ENCODE measurements at regions not wholly inside any gene's neighbourhood (a gene's known extent, or its start where the extent isn't known, plus 50 kb on each side); places are given as distances from the start of the nearest gene placed in this dataset.

- no peak overlapping the region for H3K4me3 ChIP-seq (ENCODE audit: low read depth, low read length)
- no peaks in the 10 kb centered on the region for H3K36me3 ChIP-seq (ENCODE audit: control insufficient read depth in 2 of 2, insufficient read depth in 1 of 2, low read length in 2 of 2)
- POLR2A ChIA-PET = interaction anchor here (0.7 kb wide), 1 partner anchor 771 kb away, joined by 3 read pairs; no protein-coding TSS in a partner anchor
- no peaks in the 10 kb centered on the region; the same call in 1 of the 2 replicates for H3K4me1 ChIP-seq (ENCODE audit: control insufficient read depth, insufficient read depth, low read length)
- no peaks in the 10 kb centered on the region for H3K9me3 ChIP-seq (ENCODE audit: control insufficient read depth, insufficient read depth, low read depth, low read length)
- CTCF ChIA-PET = interaction anchor here (1.2 to 1.6 kb wide), 2 partner anchors 11 to 26 kb away, joined by 3 to 6 read pairs; no protein-coding TSS in a partner anchor
- TF ChIP-seq ZNF747 (tag by site-specific recombination; IDR thresholded peaks at IDR 0.05) (no peak), SCRT1 (tag by site-specific recombination; IDR thresholded peaks at IDR 0.05; ENCODE audit: borderline replicate concordance) (no peak), ZNF132 (tag by site-specific recombination; IDR thresholded peaks at IDR 0.05; ENCODE audit: borderline replicate concordance) (no peak)
- no peak overlapping the region for H3K27ac ChIP-seq (ENCODE audit: extremely low read depth, low read depth, low read length)
These were observed 276.0 kb upstream of the MPDZ start for GRCh38 chr9:13555516-13555915.

DNA sequence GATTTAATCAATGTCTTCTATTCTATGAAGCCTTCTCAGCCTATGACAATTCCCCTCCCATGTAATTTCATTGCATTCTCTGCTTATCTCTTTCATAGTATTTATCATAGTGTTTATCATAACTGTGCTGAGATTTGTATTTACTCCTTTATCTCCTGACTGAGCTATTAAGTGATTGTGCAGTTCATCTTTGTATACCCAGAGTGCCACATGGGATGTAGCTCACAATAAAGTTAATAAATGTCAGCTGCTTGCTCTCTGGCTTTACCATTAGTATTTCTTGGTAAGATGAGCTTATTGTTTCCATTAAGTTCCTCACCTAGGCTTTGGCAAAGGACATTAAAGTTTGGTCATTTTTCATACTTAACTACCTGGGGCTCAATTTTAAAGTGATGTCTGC, 275.1 kb upstream of the MPDZ start:
- Histone ChIP-seq H3K4me3 (ENCODE audit: low read depth, low read length) (no peak overlapping the region), H3K4me1 (ENCODE audit: control insufficient read depth, insufficient read depth, low read length) (no peaks in the 10 kb centered on the region; the same call in 1 of the 2 replicates), H3K36me3 (ENCODE audit: control insufficient read depth in 2 of 2, insufficient read depth in 1 of 2, low read length in 2 of 2) (no peaks in the 10 kb centered on the region), H3K27ac (ENCODE audit: extremely low read depth, low read depth, low read length) (no peak overlapping the region), H3K9me3 (ENCODE audit: control insufficient read depth, insufficient read depth, low read depth, low read length) (no peaks in the 10 kb centered on the region)
- ChIA-PET POLR2A (interaction anchor here (0.7 kb wide), 1 partner anchor 772 kb away, joined by 3 read pairs; no protein-coding TSS in a partner anchor), CTCF (interaction anchor here (1.4 to 1.6 kb wide), 2 partner anchors 8 to 10 kb away, joined by 3 to 6 read pairs; no protein-coding TSS in a partner anchor)
- TF ChIP-seq BCL11A (tag by site-specific recombination; IDR thresholded peaks at IDR 0.05; ENCODE audit: low read depth) = no peak
- TF ChIP-seq, protein P1, sequence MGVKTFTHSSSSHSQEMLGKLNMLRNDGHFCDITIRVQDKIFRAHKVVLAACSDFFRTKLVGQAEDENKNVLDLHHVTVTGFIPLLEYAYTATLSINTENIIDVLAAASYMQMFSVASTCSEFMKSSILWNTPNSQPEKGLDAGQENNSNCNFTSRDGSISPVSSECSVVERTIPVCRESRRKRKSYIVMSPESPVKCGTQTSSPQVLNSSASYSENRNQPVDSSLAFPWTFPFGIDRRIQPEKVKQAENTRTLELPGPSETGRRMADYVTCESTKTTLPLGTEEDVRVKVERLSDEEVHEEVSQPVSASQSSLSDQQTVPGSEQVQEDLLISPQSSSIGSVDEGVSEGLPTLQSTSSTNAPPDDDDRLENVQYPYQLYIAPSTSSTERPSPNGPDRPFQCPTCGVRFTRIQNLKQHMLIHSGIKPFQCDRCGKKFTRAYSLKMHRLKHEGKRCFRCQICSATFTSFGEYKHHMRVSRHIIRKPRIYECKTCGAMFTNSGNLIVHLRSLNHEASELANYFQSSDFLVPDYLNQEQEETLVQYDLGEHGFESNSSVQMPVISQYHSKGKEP (tag by site-specific recombination; IDR thresholded peaks at IDR 0.05) = no peak
- TF ChIP-seq, protein P2, sequence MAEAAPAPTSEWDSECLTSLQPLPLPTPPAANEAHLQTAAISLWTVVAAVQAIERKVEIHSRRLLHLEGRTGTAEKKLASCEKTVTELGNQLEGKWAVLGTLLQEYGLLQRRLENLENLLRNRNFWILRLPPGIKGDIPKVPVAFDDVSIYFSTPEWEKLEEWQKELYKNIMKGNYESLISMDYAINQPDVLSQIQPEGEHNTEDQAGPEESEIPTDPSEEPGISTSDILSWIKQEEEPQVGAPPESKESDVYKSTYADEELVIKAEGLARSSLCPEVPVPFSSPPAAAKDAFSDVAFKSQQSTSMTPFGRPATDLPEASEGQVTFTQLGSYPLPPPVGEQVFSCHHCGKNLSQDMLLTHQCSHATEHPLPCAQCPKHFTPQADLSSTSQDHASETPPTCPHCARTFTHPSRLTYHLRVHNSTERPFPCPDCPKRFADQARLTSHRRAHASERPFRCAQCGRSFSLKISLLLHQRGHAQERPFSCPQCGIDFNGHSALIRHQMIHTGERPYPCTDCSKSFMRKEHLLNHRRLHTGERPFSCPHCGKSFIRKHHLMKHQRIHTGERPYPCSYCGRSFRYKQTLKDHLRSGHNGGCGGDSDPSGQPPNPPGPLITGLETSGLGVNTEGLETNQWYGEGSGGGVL (tag by site-specific recombination; IDR thresholded peaks at IDR 0.05) = no peak
- no peak for TF ChIP-seq SCRT2 (tag by site-specific recombination; IDR thresholded peaks at IDR 0.05)
- TF ChIP-seq ZNF280C (tag by site-specific recombination; IDR thresholded peaks at IDR 0.05) = no peak
- no peak for TF ChIP-seq ZBTB11 (tag by site-specific recombination; conservative IDR thresholded peaks at IDR 0.05; ENCODE audit: low read depth)
- TF ChIP-seq, protein P3, sequence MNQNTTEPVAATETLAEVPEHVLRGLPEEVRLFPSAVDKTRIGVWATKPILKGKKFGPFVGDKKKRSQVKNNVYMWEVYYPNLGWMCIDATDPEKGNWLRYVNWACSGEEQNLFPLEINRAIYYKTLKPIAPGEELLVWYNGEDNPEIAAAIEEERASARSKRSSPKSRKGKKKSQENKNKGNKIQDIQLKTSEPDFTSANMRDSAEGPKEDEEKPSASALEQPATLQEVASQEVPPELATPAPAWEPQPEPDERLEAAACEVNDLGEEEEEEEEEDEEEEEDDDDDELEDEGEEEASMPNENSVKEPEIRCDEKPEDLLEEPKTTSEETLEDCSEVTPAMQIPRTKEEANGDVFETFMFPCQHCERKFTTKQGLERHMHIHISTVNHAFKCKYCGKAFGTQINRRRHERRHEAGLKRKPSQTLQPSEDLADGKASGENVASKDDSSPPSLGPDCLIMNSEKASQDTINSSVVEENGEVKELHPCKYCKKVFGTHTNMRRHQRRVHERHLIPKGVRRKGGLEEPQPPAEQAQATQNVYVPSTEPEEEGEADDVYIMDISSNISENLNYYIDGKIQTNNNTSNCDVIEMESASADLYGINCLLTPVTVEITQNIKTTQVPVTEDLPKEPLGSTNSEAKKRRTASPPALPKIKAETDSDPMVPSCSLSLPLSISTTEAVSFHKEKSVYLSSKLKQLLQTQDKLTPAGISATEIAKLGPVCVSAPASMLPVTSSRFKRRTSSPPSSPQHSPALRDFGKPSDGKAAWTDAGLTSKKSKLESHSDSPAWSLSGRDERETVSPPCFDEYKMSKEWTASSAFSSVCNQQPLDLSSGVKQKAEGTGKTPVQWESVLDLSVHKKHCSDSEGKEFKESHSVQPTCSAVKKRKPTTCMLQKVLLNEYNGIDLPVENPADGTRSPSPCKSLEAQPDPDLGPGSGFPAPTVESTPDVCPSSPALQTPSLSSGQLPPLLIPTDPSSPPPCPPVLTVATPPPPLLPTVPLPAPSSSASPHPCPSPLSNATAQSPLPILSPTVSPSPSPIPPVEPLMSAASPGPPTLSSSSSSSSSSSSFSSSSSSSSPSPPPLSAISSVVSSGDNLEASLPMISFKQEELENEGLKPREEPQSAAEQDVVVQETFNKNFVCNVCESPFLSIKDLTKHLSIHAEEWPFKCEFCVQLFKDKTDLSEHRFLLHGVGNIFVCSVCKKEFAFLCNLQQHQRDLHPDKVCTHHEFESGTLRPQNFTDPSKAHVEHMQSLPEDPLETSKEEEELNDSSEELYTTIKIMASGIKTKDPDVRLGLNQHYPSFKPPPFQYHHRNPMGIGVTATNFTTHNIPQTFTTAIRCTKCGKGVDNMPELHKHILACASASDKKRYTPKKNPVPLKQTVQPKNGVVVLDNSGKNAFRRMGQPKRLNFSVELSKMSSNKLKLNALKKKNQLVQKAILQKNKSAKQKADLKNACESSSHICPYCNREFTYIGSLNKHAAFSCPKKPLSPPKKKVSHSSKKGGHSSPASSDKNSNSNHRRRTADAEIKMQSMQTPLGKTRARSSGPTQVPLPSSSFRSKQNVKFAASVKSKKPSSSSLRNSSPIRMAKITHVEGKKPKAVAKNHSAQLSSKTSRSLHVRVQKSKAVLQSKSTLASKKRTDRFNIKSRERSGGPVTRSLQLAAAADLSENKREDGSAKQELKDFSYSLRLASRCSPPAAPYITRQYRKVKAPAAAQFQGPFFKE (tag by site-specific recombination; IDR thresholded peaks at IDR 0.05; ENCODE audit: borderline replicate concordance) = no peak

All from HEK293 (cell line).